ENCODE measurements at regions not wholly inside any gene's neighbourhood (a gene's known extent, or its start where the extent isn't known, plus 50 kb on each side); places are given as distances from the start of the nearest gene placed in this dataset.

DNA sequence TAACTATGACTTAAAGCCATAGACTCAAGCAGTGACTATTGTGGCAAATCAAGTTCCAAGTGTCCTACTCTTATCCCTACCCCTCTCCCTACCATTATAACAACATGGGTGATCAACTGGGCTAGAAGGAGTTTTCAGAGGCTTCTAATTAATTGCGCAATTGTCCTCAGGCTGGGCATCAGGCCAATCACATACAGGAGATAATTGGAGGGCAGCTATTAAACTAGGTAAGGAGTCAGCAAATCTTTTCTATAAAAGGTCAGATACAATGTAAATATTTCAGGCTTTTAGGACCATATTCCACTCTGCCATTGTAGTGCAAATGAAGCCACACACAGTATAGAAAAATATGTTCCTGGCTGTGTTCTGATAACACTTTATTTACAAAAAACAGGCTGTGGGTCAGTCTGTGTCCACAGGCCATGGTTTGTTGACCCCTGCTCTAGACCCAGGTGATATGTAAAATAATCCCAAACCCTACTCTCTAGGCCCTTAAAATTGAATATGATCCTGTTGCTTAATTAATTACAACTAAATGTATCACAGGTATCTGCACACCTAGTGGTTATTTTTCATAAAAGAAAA is 141.4 kb upstream of the PIK3R1 start:
- Histone ChIP-seq H3K27me3 (ENCODE audit: insufficient read depth, low read length) (peaks cover 3% of the 10 kb centered on the region), H3K4me1 (ENCODE audit: insufficient read depth, low read length) (no peaks in the 10 kb centered on the region), H3K27ac (ENCODE audit: low read depth, low read length) (no peak overlapping the region), H3K9me3 (ENCODE audit: insufficient read depth, low read depth, low read length) (no peaks in the 10 kb centered on the region), H3K9ac (ENCODE audit: low read length) (no peak overlapping the region), H2AFZ (ENCODE audit: low read depth, low read length) (no peak overlapping the region), H3K4me2 (ENCODE audit: low read length) (no peak overlapping the region), H4K20me1 (ENCODE audit: insufficient read depth, low read length) (no peaks in the 10 kb centered on the region), H3K4me3 (ENCODE audit: insufficient read depth, low read depth, low read length) (no peak overlapping the region), H3K36me3 (ENCODE audit: insufficient read depth, low read length) (no peaks in the 10 kb centered on the region), H3K79me2 (ENCODE audit: insufficient read depth, low read length) (no peaks in the 10 kb centered on the region)
- no peaks in the 10 kb centered on the region for H3K36me3 Mint-ChIP-seq (ENCODE audit: low read depth, unreplicated experiment)
- TF ChIP-seq, protein P1, sequence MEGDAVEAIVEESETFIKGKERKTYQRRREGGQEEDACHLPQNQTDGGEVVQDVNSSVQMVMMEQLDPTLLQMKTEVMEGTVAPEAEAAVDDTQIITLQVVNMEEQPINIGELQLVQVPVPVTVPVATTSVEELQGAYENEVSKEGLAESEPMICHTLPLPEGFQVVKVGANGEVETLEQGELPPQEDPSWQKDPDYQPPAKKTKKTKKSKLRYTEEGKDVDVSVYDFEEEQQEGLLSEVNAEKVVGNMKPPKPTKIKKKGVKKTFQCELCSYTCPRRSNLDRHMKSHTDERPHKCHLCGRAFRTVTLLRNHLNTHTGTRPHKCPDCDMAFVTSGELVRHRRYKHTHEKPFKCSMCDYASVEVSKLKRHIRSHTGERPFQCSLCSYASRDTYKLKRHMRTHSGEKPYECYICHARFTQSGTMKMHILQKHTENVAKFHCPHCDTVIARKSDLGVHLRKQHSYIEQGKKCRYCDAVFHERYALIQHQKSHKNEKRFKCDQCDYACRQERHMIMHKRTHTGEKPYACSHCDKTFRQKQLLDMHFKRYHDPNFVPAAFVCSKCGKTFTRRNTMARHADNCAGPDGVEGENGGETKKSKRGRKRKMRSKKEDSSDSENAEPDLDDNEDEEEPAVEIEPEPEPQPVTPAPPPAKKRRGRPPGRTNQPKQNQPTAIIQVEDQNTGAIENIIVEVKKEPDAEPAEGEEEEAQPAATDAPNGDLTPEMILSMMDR (IDR thresholded peaks at IDR 0.05; ENCODE audit: insufficient read depth, low read depth, low read length): no peak
- TF ChIP-seq EZH2 (IDR thresholded peaks at IDR 0.05; ENCODE audit: insufficient read depth, low read length): no peak
- no peaks in the 10 kb centered on the region for H3K9me3 Mint-ChIP-seq (ENCODE audit: unreplicated experiment)
- DNase-seq (ENCODE audit: low read depth) (no peak), FAIRE-seq (no peak)
- peaks cover 4% of the 10 kb centered on the region for H3K27me3 Mint-ChIP-seq (ENCODE audit: low read depth, unreplicated experiment)
- no peaks in the 10 kb centered on the region for H3K4me1 Mint-ChIP-seq (ENCODE audit: low read depth, unreplicated experiment)
- H3K4me3 Mint-ChIP-seq (ENCODE audit: unreplicated experiment): no peak overlapping the region
- no peak overlapping the region for H3K27ac Mint-ChIP-seq (ENCODE audit: unreplicated experiment)

DNA sequence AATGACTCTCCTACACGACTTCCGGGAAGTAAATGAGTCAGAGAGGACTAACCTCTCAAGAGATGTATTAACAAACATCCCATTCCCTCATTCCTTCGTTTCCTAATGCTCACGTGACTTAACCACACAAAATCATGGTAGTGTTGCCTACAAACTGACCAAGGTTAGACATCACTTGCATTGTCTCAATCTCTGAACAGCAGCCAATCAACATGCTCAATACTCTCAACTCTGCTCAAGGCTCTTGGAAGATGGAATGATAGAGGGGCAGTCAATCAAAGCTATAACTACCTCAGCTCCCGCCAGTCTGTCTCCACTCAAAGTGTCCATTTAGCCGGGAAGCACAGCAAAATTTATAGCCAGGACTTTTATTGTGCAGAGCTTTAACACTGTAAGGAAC is 143.8 kb upstream of the PIK3R1 start:
- H3K27ac Mint-ChIP-seq (ENCODE audit: unreplicated experiment): no peak overlapping the region
- no peak overlapping the region for H3K4me3 ChIP-seq (ENCODE audit: insufficient read depth, low read depth, low read length)
- H3K27ac ChIP-seq (ENCODE audit: low read depth, low read length): no peak overlapping the region
- H3K4me1 ChIP-seq (ENCODE audit: insufficient read depth, low read length): no peaks in the 10 kb centered on the region
- H3K9me3 ChIP-seq (ENCODE audit: insufficient read depth, low read depth, low read length): no peaks in the 10 kb centered on the region
- DNase-seq (ENCODE audit: low read depth) (peak; percentile 26), FAIRE-seq (no peak)
- no peaks in the 10 kb centered on the region for H3K79me2 ChIP-seq (ENCODE audit: insufficient read depth, low read length)
- no peak overlapping the region for H2AFZ ChIP-seq (ENCODE audit: low read depth, low read length)
- H3K27me3 ChIP-seq (ENCODE audit: insufficient read depth, low read length): peaks cover 3% of the 10 kb centered on the region
- no peak overlapping the region for H3K9ac ChIP-seq (ENCODE audit: low read length)
- no peaks in the 10 kb centered on the region for H3K36me3 ChIP-seq (ENCODE audit: insufficient read depth, low read length)
- H3K36me3 Mint-ChIP-seq (ENCODE audit: low read depth, unreplicated experiment): no peaks in the 10 kb centered on the region
- H3K4me1 Mint-ChIP-seq (ENCODE audit: low read depth, unreplicated experiment): peaks cover 4% of the 10 kb centered on the region
- TF ChIP-seq EZH2 (IDR thresholded peaks at IDR 0.05; ENCODE audit: insufficient read depth, low read length): no peak
- TF ChIP-seq, protein P1 (IDR thresholded peaks at IDR 0.05; ENCODE audit: insufficient read depth, low read depth, low read length): no peak
- no peaks in the 10 kb centered on the region for H3K9me3 Mint-ChIP-seq (ENCODE audit: unreplicated experiment)
- H4K20me1 ChIP-seq (ENCODE audit: insufficient read depth, low read length): no peaks in the 10 kb centered on the region
- no peak overlapping the region for H3K4me3 Mint-ChIP-seq (ENCODE audit: unreplicated experiment)
- H3K27me3 Mint-ChIP-seq (ENCODE audit: low read depth, unreplicated experiment): peaks cover 4% of the 10 kb centered on the region
- no peak overlapping the region for H3K4me2 ChIP-seq (ENCODE audit: low read length)

DNA sequence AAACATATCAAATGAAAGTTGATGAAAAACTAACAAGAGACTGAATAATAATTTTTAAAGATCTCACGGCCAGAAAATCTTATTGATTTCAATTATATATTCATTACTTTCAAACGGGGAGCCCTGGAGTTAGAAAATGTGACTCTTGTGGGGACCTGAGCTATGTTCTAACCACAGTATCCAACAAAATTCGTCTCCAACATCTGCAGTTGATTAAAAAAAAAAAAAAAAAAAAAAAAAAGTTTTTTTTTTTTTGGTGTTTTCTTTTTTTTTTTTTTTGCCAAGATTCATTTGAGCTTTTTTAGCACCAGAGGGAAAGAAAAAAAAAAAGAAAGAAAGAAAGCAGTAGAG is 144.3 kb upstream of the PIK3R1 start:
- Histone ChIP-seq H3K4me1 (ENCODE audit: insufficient read depth, low read length) (no peaks in the 10 kb centered on the region), H3K27me3 (ENCODE audit: insufficient read depth, low read length) (peaks cover 3% of the 10 kb centered on the region), H2AFZ (ENCODE audit: low read depth, low read length) (no peak overlapping the region), H3K79me2 (ENCODE audit: insufficient read depth, low read length) (no peaks in the 10 kb centered on the region), H3K36me3 (ENCODE audit: insufficient read depth, low read length) (no peaks in the 10 kb centered on the region), H3K4me3 (ENCODE audit: insufficient read depth, low read depth, low read length) (no peak overlapping the region), H3K27ac (ENCODE audit: low read depth, low read length) (no peak overlapping the region), H4K20me1 (ENCODE audit: insufficient read depth, low read length) (no peaks in the 10 kb centered on the region), H3K9me3 (ENCODE audit: insufficient read depth, low read depth, low read length) (no peaks in the 10 kb centered on the region), H3K9ac (ENCODE audit: low read length) (no peak overlapping the region), H3K4me2 (ENCODE audit: low read length) (no peak overlapping the region)
- Mint-ChIP-seq H3K27ac (ENCODE audit: unreplicated experiment) (no peak overlapping the region), H3K9me3 (ENCODE audit: unreplicated experiment) (peaks cover under 1% of the 10 kb centered on the region), H3K4me1 (ENCODE audit: low read depth, unreplicated experiment) (peaks cover 5% of the 10 kb centered on the region), H3K4me3 (ENCODE audit: unreplicated experiment) (no peak overlapping the region), H3K27me3 (ENCODE audit: low read depth, unreplicated experiment) (peaks cover 4% of the 10 kb centered on the region), H3K36me3 (ENCODE audit: low read depth, unreplicated experiment) (no peaks in the 10 kb centered on the region)
- DNase-seq (ENCODE audit: low read depth): no peak
- TF ChIP-seq EZH2 (IDR thresholded peaks at IDR 0.05; ENCODE audit: insufficient read depth, low read length): no peak
- TF ChIP-seq, protein P1 (IDR thresholded peaks at IDR 0.05; ENCODE audit: insufficient read depth, low read depth, low read length): no peak
- FAIRE-seq: no peak

All from astrocyte (in vitro differentiated cells and primary cell).